ENCODE measurements at regions not wholly inside any gene's neighbourhood (a gene's known extent, or its start where the extent isn't known, plus 50 kb on each side); places are given as distances from the start of the nearest gene placed in this dataset.

DNA sequence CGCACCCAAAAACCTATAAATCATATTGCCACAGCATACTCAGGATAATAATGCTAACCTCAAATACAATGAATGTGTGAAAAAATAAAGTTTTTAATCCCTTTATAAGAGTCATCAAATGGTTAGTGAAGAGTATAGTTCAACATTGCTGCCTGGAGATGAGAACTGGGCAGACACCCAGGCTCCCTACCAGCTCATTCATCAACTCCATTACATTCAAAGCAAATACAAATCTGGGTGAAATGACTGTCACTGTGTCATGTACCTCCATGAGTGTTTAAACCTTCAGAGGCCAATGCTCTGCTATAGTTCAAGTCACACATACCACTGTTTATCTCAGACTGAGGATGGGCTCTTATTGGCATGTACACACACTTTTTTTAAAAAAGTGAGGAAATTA, 167.2 kb upstream of the KCNMB2 start:
- no peak for TF ChIP-seq CTCF (IDR thresholded peaks at IDR 0.05)
- no peak for TF ChIP-seq POLR2A (IDR thresholded peaks at IDR 0.05)

Measured in testis (tissue), 2 donors.